NCI-H2227 treated with DMSO at 0.1 percent for 48 hours (cell line): ENCODE measurements at regions not wholly inside any gene's neighbourhood (a gene's known extent, or its start where the extent isn't known, plus 50 kb on each side); places are given as distances from the start of the nearest gene placed in this dataset.

Source experiments
- DNase-seq: peaks from one replicate; lab custom pipeline; 2025; lab: John Stamatoyannopoulos, UW

DNA sequence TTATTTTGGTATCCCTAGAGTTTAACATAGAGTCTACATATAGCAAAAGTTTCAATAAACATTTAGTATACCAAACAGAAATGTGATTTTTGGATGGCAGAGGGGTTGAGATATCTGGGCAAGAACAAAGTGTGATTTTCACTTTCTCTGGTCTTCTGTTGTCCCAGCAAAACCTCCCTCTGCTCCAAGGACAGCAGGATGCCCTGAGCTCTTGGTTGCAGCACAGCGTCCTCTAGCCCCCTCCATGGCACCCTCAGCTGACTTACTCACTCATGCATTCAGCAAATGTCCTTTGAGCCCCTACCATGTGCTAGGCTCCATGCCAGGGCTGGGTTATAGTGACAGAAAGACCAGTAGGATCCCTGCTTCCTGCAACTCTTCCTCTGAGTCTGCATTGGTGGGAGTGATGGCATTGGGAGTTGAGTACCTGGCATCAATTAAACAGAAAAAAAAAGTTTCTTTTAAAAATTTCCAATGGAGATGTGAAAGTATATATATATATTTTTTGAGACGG is 104.8 kb upstream of the UBL3 start:
- no peak for DNase-seq

DNA sequence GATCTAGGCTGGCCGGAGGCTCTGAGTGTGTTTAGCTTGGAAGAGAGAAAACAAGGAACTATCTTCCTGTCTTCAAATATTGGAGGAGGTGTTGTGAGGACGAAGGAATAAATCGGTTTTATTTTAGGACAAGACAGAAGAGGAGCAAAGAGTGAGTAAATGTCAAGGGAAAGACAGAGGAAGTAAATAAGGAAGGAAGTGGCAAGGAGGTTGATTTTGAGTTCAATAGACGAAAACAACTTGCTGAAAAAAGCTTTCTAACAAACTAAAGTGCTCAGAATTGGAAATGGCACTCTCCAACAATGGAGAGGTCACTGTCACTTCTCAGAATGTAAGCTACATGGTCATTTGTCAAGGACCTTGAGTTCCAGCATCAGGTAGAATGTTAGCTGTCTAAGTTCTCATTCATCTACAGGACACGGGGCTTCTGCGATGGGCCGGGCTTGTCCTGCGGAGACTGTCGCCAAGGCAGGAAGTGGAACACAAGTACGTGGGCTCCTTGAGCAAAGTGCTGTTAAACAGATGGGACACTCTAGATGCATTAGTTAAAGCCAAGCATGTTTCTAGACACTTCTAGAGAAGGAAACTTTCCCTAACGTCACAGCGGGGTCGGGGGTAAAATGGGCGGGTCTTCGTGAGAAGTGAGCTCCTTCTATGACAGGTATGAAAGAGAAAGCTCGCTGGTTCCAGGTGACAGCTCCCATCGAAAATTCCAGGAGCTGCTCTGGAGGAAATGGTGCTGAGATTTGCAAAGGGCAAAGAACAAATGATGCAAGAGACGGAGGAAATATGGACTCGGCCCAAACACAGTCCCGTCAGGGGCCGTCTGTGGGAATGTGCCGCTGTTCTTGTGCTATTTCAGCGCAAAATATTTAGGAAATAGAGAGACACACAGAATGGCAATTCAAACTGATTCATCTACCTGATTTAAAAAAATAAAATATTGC is 103.9 kb upstream of the UBL3 start:
- no peak for DNase-seq

DNA sequence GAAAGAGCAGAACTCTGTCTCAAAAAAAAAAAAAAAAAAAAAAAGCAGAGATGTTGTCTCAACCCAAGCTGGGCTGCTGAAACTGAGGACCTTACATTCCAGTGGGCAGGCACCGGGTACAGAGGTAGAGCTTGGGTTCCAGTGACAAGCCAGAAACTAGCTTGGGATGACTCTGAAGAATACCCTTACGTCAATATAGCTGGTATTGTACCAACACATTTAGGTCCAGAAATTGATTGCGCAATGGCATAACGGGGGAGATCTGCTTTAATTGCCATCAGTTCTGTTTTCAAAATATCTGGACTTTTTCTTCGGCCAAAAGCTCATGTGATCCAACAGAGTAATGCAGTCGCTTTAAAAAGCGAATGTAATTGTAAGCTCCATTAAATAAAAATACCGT is 103.1 kb upstream of the UBL3 start:
- DNase-seq: no peak

DNA sequence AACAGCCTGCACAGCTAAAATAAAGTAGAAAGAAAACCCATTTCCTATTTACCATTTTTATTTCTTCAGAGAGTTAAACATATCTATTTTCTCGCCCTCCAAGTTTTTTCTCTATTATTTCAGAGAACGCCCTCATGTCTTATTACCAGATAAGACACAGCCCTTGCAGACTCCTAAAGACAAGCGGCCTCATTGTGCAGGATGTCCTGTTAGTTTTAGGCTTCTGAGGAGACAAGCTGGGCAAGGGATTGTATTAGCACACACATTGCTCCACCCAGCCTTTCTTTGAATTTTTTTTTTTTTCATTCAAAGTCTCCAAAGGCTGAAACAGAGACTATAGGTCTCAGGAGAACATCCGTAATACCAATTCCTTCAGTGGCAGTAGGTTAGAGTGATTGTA is 101.8 kb upstream of the UBL3 start:
- DNase-seq: no peak

DNA sequence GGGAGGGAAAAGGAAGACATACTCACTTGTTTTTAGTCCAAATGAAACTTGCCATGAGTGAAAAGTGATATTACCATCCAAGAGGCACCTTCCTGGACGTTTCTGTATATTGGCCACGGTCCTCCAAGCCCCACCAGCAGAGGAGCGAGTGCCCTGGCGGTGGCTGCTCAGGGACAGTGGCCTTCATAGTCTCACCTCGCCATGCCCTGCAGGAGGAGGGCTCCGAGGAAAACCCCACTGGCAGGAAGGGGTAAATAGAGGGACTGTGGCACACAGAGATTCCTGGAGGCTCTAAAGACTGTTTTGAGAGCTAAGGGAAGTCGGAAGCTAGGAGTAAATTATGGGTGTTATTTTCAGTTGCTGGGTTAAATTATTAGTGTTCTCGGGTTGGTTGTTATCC is 98.4 kb upstream of the UBL3 start:
- DNase-seq: no peak

DNA sequence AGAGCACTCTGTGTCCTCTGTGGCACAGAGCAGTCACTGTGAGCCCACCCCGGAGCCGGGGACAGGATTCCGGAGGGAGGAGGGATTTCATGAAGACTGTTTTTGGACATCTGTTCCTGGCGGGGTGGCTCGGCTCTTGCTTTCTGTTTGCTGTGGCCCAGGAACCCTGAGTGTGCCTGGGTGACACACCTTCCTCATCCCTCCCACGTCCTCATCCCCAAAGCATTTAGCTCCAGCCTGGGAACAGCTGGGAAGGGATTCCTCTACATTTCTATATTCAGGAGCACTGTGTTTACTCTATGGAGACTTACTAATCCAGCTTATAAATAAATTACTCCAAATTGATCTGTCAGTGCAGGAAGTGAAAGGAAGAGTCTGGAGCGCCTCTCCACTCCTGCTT is 97.8 kb upstream of the UBL3 start:
- DNase-seq: no peak

DNA sequence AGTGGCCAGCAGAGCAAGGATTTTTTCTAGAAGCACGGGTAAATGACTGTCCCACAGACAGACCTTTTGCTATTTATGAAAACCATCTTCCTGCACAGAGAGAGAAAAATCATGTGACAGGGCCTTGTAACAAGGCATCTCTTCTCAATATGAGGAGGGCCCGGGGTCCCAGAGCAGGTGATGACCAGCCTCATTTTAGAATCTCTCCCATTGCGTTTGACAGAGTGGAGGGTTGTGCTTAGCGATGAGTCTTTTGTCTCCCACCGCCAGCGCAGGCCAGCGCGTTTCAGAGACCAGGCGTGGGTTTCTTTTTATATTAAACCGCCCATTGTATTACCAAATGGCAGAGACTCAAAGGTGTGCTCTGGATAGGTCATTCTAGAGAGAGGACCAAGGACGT is 97.4 kb upstream of the UBL3 start:
- DNase-seq: no peak

DNA sequence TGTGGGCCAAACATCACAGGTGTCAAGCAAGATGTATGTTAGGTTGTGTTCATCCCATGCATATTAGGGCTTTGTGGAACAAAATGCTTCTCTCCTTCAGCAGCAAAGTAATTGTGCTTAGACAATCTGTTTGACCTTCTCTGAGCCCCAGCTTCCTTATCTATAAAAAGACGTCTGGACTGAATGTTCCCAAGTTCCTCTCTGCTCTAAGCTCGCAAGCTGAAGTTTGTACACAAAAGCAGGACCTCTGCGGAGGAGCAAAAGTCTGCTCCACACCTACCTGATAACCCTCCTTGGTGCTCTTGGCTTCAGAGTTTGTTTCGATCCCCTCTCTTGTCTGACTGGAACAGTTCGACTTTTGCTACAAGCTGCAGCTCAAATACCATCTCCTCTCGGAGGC is 95.7 kb upstream of the UBL3 start:
- no peak for DNase-seq

DNA sequence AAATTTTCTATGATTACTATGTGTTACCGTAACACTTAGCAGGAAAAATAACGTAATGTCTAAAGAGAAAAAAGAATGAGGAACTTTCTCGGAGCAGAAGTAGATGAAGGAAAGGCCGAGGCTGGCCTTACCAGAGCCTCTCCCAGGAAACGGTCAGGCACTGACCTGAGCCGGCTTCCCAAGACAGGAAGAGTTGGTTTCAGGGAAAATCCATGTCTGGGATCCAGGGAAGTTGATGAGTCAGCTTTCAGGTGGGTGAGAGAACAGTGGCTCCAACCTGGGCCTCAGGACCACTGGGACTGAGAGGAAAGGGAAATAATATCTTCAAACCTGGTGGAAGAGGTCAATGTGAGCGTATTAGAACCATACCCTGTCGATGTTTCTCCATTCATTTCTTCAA is 93.3 kb upstream of the UBL3 start:
- DNase-seq: no peak

DNA sequence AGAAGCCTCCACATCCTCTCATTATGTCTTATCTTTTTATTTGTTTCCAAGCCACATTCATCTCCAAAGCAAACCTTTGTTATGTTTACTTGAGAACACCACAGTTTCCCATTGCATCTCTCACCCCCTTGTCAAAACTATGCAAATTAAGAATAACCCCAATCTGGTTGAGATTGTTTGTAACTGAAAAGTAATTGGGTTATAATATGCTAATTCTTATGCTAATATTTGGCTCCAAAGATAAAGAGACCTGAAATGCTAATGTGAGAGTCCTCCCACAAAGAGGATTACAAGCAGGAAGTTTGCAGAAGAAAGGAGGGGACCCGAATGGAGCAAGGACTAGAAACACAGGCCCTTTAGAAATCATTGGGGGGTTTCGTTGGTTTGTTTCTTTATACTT is 92.9 kb upstream of the UBL3 start:
- DNase-seq: no peak

DNA sequence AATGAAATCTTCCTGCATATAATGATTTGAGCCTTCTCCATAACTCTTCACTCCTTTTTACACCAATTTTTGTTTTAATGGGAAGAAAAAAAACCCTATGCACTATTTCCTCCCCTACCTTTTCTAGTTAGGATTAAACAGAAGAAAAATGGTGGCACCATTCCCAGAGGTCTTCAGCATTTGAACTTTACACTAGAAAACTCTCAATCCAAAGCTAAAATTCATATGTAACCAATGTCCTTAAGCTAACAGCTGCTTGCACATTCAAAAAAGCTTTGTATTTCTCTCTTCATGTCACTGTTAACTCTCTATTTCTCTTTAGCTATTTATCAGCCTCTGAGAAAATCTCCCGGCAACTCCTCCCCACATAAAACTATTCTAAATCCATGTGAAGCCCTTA is 90.3 kb upstream of the UBL3 start:
- DNase-seq: no peak

DNA sequence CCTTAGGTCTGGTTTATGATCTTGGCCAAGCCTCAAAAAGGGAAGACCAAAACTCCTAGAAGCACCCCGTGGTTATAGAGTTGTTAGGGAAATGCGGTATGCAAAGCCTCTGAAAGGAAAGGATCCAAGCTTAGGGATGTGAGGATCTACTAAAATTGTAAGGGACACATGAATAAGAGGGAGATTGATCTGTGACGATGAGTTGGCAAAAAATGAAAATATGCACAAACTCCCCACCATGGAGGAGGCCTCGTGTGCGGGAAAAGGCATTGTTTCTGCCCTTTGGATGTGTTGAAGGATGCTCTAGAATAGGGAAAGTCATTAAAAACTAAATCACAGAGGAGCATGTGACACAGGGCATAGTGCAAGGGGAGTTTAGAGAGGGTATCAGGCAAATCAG is 88.7 kb upstream of the UBL3 start:
- no peak for DNase-seq

DNA sequence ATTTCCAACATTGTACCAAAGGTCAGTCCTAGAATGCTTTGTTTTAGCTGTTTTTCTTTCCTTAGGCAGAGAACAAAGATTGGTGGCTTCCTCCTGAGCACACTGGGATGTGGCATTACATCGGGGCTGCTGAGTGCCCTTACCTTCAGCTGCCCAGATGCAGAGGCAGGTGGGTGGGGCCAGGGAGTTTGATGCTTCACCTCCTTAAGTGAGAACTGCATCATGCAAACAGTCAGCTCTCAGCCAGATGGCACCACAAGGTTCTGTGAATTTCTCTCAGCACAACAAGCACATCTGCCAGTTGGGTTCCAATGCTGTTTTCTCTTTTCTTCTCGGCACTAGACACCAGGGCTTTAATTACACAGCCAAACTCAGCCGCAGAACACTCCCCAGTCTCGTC is 87.4 kb upstream of the UBL3 start:
- DNase-seq: no peak

DNA sequence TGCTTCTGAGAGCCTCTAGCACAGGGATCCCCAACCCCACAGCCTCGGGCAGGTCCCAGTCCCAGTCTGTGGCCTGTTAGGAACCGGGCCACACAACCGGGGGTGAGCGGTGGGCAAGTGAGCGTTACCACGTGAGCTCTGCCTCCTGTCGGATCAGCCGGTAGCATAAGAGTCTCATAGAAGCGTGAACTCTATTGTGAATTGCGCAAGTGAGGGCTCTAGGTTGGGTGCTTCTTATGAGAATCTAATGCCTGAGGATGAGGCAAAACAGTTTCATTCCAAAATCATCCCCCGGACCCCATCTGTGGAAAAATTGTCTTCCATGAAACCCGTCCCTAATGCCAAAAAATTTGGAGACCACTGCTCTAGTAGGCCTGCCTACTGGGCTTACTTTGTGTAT is 87.0 kb upstream of the UBL3 start:
- no peak for DNase-seq

DNA sequence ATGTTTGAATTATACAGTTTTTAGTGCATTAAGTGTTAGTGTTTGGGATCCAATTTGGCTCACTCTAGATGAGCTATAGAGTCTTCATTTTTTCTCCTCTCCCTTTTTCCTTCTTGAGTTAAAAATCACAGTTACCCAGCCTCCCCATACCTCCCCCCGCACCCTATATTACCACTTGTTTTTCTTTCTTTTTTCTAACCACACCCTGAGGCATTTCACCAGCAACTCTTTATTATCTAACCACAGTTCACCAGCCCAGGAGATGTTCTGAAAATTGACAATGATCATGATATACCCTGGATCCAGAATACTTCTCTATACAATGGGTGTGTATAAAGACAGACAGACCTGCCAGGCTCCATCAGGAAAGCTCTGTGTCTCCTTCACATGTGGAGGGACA is 86.5 kb upstream of the UBL3 start:
- no peak for DNase-seq

DNA sequence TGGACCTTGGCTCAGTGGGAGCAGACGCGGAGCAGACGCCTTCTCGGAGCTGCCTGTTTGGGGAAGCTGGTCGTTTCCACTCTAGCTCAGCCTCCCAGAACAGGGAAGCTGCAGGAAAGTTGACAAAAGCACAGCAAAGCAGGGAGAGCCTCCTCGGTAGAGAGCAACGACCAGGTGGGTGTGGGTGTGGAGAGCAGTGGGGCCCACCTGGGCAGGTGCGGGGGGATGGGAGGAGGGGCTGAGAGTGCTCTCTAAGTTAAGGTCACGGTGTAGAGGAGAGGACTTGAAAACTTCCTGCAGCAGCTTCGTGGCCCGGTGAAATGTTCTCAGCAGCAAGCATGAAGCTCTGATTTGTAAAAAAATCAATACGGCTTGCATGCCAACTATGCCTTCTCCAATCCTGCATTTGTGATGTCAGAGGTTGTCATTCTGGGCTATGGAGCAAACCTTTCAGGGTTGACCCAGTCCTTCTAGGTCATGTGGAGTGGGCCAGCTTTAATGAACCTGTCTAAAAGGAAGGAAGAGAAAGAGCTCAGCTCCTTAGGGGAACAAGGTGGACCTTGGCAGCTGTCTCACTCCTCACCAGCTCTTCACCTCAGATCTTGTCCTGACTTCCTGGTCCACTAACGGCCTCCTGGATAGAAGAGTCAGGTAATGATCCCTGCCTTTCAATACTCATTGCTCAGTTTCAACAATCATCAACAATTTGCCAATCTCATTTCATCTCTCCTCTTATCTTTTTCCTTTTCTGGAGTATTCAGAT is 85.8 kb upstream of the UBL3 start:
- no peak for DNase-seq

DNA sequence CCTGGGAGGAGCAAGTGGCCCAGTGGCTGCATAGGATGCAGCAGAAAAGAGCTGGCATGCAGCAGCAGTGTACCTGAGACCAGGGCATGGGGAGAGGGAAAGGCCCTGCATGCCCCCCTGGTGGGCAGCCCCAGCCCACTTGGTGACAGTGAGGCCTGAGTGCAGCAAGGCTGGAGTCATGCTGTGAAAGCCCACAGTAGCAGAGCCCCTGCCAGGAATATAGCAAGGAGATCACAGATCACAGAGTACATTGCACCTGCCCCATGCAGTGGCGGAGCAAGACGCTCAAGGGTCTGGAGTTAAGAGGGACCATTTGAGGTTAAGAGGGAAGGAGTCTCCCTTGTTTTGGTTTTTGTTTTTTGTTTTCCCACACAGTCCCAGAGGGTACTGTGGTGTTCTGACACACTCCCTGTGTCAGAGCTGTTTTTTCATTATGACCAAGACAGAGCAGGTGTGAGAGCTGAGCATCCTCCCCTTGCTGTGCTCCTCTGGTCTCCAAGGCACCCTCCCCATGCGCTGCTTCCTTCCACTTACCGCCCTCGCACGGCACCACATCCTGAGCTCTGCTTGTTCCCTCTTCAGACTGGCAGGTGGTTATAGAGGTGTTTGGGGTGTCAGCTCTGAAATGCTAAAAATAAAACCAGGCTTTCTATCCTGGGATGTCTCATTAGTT is 85.0 kb upstream of the UBL3 start:
- no peak for DNase-seq

DNA sequence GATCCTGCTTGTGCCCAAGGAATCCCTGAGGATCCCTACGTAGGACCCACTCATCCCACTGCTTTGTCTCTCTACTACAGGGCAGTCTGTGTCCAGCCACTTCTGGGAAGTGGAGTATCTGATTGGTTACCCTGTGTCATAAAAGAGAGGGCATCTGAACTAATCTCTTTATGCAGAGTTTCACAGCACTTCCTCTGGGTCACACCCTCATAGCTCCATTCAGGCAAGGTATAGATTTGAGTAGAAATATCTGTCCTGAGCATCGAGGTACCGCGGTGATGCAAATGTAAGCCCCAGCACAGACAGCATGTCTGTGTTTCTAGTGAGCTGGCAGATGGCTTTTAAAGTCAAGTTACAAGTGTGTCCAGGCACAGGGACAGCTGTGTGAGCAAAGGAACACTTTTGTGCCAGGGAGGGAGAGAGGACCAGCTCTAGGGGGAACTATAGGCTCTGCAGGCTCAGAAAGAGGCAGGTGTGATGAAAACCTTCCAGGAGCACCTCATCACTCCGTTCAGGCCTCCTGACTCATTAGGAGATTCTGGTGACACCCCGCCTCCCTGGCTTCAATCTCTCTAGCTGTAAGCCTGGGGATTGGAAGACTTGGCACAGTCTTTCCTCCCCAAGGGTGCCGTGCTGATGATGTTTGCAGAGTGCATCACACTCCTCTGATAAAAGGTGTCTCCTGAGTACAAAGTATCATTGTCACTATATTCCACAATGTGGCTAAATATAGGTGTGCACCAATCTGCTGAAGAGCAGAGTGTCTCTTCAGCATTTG is 84.3 kb upstream of the UBL3 start:
- no peak for DNase-seq

DNA sequence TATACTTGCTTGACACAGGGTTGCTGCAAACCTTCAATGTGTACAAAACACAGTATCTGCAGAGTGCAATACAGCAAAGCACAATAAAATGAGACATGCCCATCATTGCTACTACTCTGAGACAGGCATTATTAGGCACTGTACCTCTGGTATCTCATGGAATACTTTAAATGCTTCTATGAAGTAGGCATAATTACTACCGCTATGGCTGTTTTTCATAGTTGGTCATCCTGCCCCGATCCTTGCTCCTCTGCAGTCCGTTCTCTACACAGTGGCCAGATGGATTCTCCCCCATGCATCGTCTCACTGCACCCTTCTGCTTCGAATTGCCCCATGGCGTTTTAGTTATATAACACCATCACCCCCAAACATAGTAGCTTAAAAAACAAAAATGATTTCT is 83.0 kb upstream of the UBL3 start:
- no peak for DNase-seq

DNA sequence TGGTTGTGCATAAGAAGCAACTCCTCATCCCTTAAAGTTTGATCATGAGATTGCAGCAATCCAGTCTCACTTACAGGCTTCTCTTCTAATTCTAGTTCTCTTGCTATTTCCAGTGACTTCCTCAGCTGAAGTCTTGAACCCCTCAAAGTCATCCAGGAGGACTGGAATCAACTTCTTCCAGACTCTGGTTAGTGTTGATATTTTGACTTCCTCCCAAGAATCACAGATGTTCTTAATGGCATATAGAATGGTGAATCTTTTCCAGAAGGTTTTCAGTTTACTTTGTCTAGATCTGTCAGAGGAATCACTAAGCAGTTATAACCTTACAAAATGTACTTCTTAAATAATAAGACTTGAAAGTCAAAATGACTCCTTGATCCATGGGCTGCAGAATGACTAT is 81.3 kb upstream of the UBL3 start:
- no peak for DNase-seq

DNA sequence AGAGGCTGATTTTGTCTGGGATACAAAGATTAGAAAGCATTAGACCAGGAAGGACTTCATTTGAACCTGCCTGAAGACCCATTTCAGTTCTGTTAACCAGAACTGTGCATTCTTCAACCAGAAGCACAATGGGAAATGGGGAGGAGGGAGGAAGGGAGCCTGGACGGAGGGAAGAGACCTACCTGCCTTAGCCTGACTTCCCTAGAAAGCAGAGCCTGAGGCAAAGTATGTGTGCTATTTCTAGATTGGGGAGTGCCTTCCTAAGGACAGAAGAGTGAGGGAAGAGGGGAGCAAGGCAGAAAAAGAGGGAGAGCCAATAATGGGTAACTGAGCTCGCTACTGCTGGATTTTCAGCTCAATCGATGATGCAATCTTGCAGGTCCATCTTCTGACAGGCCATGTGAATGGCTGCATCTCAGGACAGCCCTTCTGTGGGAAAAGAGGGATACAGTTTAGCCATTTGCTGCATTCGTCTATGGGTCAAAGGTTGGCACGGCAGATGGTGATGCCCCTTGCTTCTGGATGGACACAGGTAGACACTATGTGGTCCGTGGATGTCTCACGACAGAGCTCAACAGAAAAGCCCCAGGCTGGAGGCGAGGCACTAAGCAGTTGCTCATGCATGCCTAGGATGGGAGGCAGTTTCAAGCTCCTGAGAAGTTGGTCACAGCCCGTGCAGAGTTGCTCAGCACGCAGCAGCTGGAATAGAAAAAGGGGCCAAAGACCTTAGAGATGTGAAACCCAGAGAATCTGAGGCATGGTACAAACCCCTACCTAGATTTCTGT is 78.8 kb upstream of the UBL3 start:
- DNase-seq: no peak
